ENCODE measurements at regions not wholly inside any gene's neighbourhood (a gene's known extent, or its start where the extent isn't known, plus 50 kb on each side); places are given as distances from the start of the nearest gene placed in this dataset.

GRCh38 chr1:177439301-177439700, 268.5 kb downstream of the BRINP2 start:
- TF ChIP-seq CTCF (conservative IDR thresholded peaks at IDR 0.05 in 1 of 2, IDR thresholded peaks at IDR 0.05 in 1 of 2; ENCODE audit: low read depth in 1 of 2, low read length in 2 of 2) (no peak), EZH2 (IDR thresholded peaks at IDR 0.05; ENCODE audit: low read length, missing control alignments) (no peak)
